Endodermal cell (in vitro differentiated cells): ENCODE measurements at regions not wholly inside any gene's neighbourhood (a gene's known extent, or its start where the extent isn't known, plus 50 kb on each side); places are given as distances from the start of the nearest gene placed in this dataset.

Source experiments
- DNase-seq: peaks from one replicate; pipeline ENCODE4 v3.0.0-alpha.2; 2017
- H3K27ac ChIP-seq: 2 replicates; pipeline ENCODE4 v1.5.1; 2013; ENCODE audit warnings: mild to moderate bottlenecking, low read depth, low read length, moderate library complexity
- H3K27me3 ChIP-seq: 2 replicates; pipeline ENCODE4 v1.6.1; 2013; ENCODE audit warnings: mild to moderate bottlenecking, low read length, moderate library complexity; ENCODE audit not compliant: insufficient read depth, control insufficient read depth, poor library complexity, severe bottlenecking
- H3K36me3 ChIP-seq: 2 replicates; pipeline ENCODE4 v1.7.0; 2013; ENCODE audit warnings: mild to moderate bottlenecking, low read length, moderate library complexity; ENCODE audit not compliant: control insufficient read depth, insufficient read depth
- H3K4me1 ChIP-seq: one replicate; pipeline ENCODE4 v1.7.0; 2013; ENCODE audit warnings: low read length; ENCODE audit not compliant: control insufficient read depth, insufficient read depth
- H3K4me3 ChIP-seq: 2 replicates; pipeline ENCODE4 v1.5.1; 2013; ENCODE audit warnings: mild to moderate bottlenecking, low read length, moderate library complexity
- H3K9ac ChIP-seq: 2 replicates; pipeline ENCODE4 v1.6.1; 2013; ENCODE audit warnings: mild to moderate bottlenecking, low read length, moderate library complexity; ENCODE audit not compliant: poor library complexity, severe bottlenecking; ENCODE audit errors: extremely low read depth
- H3K9me3 ChIP-seq: 2 replicates; pipeline ENCODE4 v1.6.1; 2013; ENCODE audit warnings: mild to moderate bottlenecking, low read length, moderate library complexity; ENCODE audit not compliant: control insufficient read depth
- H3K27ac Mint-ChIP-seq: 2 replicates; pipeline ENCODE4 v1.8.0; 2020; ENCODE audit warnings: mixed read lengths
- H3K27me3 Mint-ChIP-seq: 2 replicates; pipeline ENCODE4 v1.8.0; 2021; ENCODE audit warnings: mild to moderate bottlenecking, mixed read lengths; ENCODE audit not compliant: insufficient read depth
- H3K36me3 Mint-ChIP-seq: 2 replicates; pipeline ENCODE4 v1.8.0; 2020; ENCODE audit warnings: low read depth, mixed read lengths
- H3K4me1 Mint-ChIP-seq: 2 replicates; pipeline ENCODE4 v1.8.0; 2020; ENCODE audit warnings: mixed read lengths
- H3K4me3 Mint-ChIP-seq: 2 replicates; pipeline ENCODE4 v1.8.0; 2020; ENCODE audit warnings: mild to moderate bottlenecking, moderate library complexity, mixed read lengths
- H3K9me3 Mint-ChIP-seq: 2 replicates; pipeline ENCODE4 v1.8.0; 2020; ENCODE audit warnings: mild to moderate bottlenecking, mixed read lengths
- WGBS, 2 experiments: methylation state at CpG; one replicate each; pipeline versions ENCODE4 v1.1.5 to v1.1.7; 2013; ENCODE audit warnings: missing lambda C conversion rate in 2 of 2, mixed read lengths in 1 of 2; ENCODE audit not compliant: insufficient coverage in 1 of 2, insufficient read length in 1 of 2; 5-methylcytosine and 5-hydroxymethylcytosine counted together
- TF ChIP-seq, protein P1 (sequence below): fragments of 200-600 bp; sonication (generic); conservative IDR thresholded peaks from 2 replicates; pipeline ENCODE4 v1.5.0; 2021; ENCODE audit warnings: antibody characterized with exemption, mild to moderate bottlenecking

DNA sequence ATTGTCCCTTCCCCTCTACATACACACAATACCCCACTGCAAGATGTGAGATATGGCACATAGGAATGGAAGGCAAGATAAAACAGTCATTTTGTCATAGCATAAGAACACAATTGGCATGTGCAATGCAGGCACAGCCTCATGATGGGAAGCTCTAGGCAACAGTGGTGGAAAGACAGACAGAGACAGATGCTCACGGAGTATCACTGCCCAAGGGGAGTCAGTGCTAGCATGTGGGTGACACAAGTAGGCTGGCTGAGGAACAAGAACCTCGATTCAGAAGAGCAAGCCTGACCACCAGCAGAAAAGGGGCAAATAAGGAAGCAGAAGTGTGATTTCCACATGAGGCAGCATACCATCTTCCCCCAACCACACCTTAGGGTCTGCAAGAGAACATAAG, 323.6 kb downstream of the PAX3 start:
- WGBS, 2 experiments = 78 to 100% methylated on average over 1 to 2 of the region's 2 CpGs
- no peaks in the 10 kb centered on the region for H3K36me3 Mint-ChIP-seq

DNA sequence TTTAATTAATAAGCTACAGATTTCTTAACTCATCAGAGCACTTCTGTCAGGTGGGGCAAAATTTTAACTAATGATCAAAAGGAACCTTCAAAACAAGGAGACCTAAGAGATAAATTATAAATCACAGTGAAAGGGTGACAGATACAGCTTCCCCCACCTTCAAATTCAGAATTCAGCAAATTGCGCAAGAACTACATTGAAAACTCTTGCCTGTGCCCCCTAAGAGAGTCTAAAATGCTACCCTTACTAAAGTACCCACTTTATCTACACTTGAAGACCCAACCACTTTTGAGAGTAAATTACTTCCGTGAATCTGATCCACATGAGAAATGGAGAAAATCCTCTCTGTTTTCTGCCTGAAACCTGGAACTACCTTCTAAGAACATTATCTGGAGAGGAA, 324.9 kb downstream of the PAX3 start:
- H3K27me3 Mint-ChIP-seq = peaks cover 6% of the 10 kb centered on the region
- peaks cover 4% of the 10 kb centered on the region for H3K4me1 Mint-ChIP-seq
- no peak for DNase-seq
- Histone ChIP-seq H3K4me3 (no peak overlapping the region), H3K27me3 (peaks cover 14% of the 10 kb centered on the region), H3K36me3 (no peaks in the 10 kb centered on the region), H3K9ac (no peak overlapping the region), H3K9me3 (no peaks in the 10 kb centered on the region), H3K27ac (no peak overlapping the region), H3K4me1 (peaks cover 4% of the 10 kb centered on the region)
- H3K27ac Mint-ChIP-seq = no peak overlapping the region
- no peaks in the 10 kb centered on the region for H3K9me3 Mint-ChIP-seq
- 80 to 89% methylated on average over 1 to 2 of the region's 2 CpGs for WGBS, 2 experiments
- no peaks in the 10 kb centered on the region for H3K36me3 Mint-ChIP-seq
- TF ChIP-seq, protein P1, sequence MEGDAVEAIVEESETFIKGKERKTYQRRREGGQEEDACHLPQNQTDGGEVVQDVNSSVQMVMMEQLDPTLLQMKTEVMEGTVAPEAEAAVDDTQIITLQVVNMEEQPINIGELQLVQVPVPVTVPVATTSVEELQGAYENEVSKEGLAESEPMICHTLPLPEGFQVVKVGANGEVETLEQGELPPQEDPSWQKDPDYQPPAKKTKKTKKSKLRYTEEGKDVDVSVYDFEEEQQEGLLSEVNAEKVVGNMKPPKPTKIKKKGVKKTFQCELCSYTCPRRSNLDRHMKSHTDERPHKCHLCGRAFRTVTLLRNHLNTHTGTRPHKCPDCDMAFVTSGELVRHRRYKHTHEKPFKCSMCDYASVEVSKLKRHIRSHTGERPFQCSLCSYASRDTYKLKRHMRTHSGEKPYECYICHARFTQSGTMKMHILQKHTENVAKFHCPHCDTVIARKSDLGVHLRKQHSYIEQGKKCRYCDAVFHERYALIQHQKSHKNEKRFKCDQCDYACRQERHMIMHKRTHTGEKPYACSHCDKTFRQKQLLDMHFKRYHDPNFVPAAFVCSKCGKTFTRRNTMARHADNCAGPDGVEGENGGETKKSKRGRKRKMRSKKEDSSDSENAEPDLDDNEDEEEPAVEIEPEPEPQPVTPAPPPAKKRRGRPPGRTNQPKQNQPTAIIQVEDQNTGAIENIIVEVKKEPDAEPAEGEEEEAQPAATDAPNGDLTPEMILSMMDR = no peak
- no peak overlapping the region for H3K4me3 Mint-ChIP-seq

More for the DNA sequence above, 323.6 kb downstream of the PAX3 start:
- Mint-ChIP-seq H3K4me1 (no peaks in the 10 kb centered on the region), H3K9me3 (no peaks in the 10 kb centered on the region), H3K27ac (no peak overlapping the region), H3K4me3 (no peak overlapping the region), H3K27me3 (peaks cover 4% of the 10 kb centered on the region)
- no peaks in the 10 kb centered on the region for H3K4me1 ChIP-seq
- no peak overlapping the region for H3K4me3 ChIP-seq
- TF ChIP-seq, protein P1 = no peak
- no peaks in the 10 kb centered on the region for H3K36me3 ChIP-seq
- peaks cover 5% of the 10 kb centered on the region for H3K27me3 ChIP-seq
- no peak for DNase-seq
- H3K27ac ChIP-seq = no peak overlapping the region
- H3K9me3 ChIP-seq = no peaks in the 10 kb centered on the region
- no peak overlapping the region for H3K9ac ChIP-seq

- peaks cover 4% of the 10 kb centered on the region for H3K4me1 ChIP-seq
- DNase-seq = no peak
- H3K4me3 ChIP-seq = no peak overlapping the region
- H3K27ac Mint-ChIP-seq = no peak overlapping the region
- TF ChIP-seq, protein P1 = no peak
- H3K4me3 Mint-ChIP-seq = no peak overlapping the region
- H3K4me1 Mint-ChIP-seq = peaks cover 4% of the 10 kb centered on the region
- no peak overlapping the region for H3K27ac ChIP-seq
- H3K9ac ChIP-seq = no peak overlapping the region
- H3K9me3 Mint-ChIP-seq = no peaks in the 10 kb centered on the region
- H3K36me3 ChIP-seq = no peaks in the 10 kb centered on the region
- H3K27me3 ChIP-seq = peaks cover 14% of the 10 kb centered on the region
- 95% methylated on average over 3 of the region's 3 CpGs; no CpG with 5 or more reads in 1 of the 2 experiments for WGBS, 2 experiments
- no peaks in the 10 kb centered on the region for H3K36me3 Mint-ChIP-seq
- peaks cover 6% of the 10 kb centered on the region for H3K27me3 Mint-ChIP-seq
- H3K9me3 ChIP-seq = no peaks in the 10 kb centered on the region
Observed at GRCh38 chr2:221973502-221973901, 325.3 kb downstream of the PAX3 start.
